Hindlimb muscle (tissue), 1 donor: ENCODE measurements at regions not wholly inside any gene's neighbourhood (a gene's known extent, or its start where the extent isn't known, plus 50 kb on each side); places are given as distances from the start of the nearest gene placed in this dataset.

ENCODE experiments used
- DNase-seq: peaks from one replicate; pipeline ENCODE4 v3.0.0-alpha.2; 2013

GRCh38 chr2:239905884-239906654, 119.1 kb downstream of the NDUFA10 start:
- DNase-seq: no peak

GRCh38 chr2:239905306-239905705, 119.8 kb downstream of the NDUFA10 start:
- DNase-seq: no peak

GRCh38 chr2:239904496-239904895, 120.6 kb downstream of the NDUFA10 start:
- DNase-seq: no peak

- DNase-seq: no peak
Observed at GRCh38 chr2:239903803-239904202, 121.3 kb downstream of the NDUFA10 start.

GRCh38 chr2:239903210-239903609, 121.9 kb downstream of the NDUFA10 start:
- no peak for DNase-seq

GRCh38 chr2:239902749-239903201, 122.4 kb downstream of the NDUFA10 start:
- DNase-seq: no peak

GRCh38 chr2:239898292-239898925, 126.7 kb downstream of the NDUFA10 start:
- DNase-seq: no peak

- no peak for DNase-seq
Observed at GRCh38 chr2:239897596-239898235, 127.4 kb downstream of the NDUFA10 start.

GRCh38 chr2:239896075-239896474, 129.1 kb downstream of the NDUFA10 start:
- no peak for DNase-seq

GRCh38 chr2:239895669-239896068, 129.5 kb downstream of the NDUFA10 start:
- DNase-seq: no peak

GRCh38 chr2:239895116-239895515, 130.0 kb downstream of the NDUFA10 start:
- no peak for DNase-seq

- DNase-seq: no peak
Observed at GRCh38 chr2:239894276-239894675, 130.9 kb downstream of the NDUFA10 start.

- no peak for DNase-seq
Observed at GRCh38 chr2:239893236-239893515, 132.0 kb downstream of the NDUFA10 start.

GRCh38 chr2:239892441-239893235, 132.5 kb downstream of the NDUFA10 start:
- DNase-seq: no peak

- DNase-seq: no peak
Observed at GRCh38 chr2:239891698-239892097, 133.4 kb downstream of the NDUFA10 start.

GRCh38 chr2:239890206-239890746, 134.9 kb downstream of the NDUFA10 start:
- DNase-seq: no peak

GRCh38 chr2:239889641-239890121, 135.5 kb downstream of the NDUFA10 start:
- peak; percentile 49 for DNase-seq

GRCh38 chr2:239887604-239888003, 137.5 kb downstream of the NDUFA10 start:
- DNase-seq: no peak

GRCh38 chr2:239886781-239887180, 138.4 kb downstream of the NDUFA10 start:
- no peak for DNase-seq

GRCh38 chr2:239884875-239885274, 140.3 kb downstream of the NDUFA10 start:
- DNase-seq: no peak

GRCh38 chr2:239884051-239884405, 141.1 kb downstream of the NDUFA10 start:
- DNase-seq: no peak

- no peak for DNase-seq
Observed at GRCh38 chr2:239883326-239884050, 141.7 kb downstream of the NDUFA10 start.
